ENCODE measurements at regions not wholly inside any gene's neighbourhood (a gene's known extent, or its start where the extent isn't known, plus 50 kb on each side); places are given as distances from the start of the nearest gene placed in this dataset.

DNA sequence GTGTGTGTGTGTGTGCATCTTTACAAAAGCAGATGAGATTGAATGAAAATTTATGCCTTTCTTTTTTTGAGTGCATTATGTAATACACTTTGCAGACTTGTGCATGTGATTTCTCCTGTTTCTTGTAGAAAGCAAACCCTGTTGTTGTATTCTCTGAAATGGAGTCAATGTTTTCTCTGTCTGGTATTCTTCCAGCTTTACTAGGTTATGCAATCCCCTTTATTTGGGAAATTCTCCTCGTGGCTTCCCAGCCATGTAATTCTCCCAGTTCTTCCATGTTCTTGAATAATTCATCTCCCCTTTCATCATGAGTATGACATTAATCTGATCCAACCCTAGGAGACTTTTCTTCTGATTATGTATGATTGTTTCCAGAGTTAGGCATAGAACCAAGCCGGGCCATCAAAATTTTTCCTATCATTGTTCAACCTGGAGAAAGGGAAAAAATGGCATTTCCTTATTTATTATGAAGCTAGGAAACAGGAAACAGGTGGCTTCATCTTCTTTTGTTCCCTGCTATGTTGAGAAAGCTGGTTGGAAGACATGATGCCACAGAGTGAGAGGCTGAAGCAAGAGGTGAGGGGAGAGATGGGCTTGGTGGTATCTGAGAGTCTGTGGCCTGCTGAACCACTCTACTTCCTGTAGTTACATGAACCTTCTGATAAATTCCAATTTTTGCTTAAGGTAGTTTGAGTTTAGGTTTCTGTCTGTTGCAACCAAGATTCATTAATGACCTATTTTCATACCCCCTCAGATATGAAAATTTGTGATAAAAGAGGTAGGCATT, 68.8 kb downstream of the PRL start:
- Histone ChIP-seq H3K9me3 (ENCODE audit: control insufficient read depth, low read length) (no peaks in the 10 kb centered on the region), H3K4me3 (ENCODE audit: low read depth, low read length) (no peak overlapping the region), H3K79me2 (no peaks in the 10 kb centered on the region), H3K36me3 (ENCODE audit: control insufficient read depth, insufficient read depth, low read length) (no peaks in the 10 kb centered on the region), H3K27me3 (ENCODE audit: control insufficient read depth, insufficient read depth, low read length) (no peaks in the 10 kb centered on the region), H3K27ac (no peak overlapping the region), H2AFZ (no peak overlapping the region), H3K9ac (no peak overlapping the region), H3K4me2 (ENCODE audit: low read length) (no peak overlapping the region), H3K4me1 (no peaks in the 10 kb centered on the region)
- TF ChIP-seq CTCF (IDR thresholded peaks at IDR 0.05), result no peak

DNA sequence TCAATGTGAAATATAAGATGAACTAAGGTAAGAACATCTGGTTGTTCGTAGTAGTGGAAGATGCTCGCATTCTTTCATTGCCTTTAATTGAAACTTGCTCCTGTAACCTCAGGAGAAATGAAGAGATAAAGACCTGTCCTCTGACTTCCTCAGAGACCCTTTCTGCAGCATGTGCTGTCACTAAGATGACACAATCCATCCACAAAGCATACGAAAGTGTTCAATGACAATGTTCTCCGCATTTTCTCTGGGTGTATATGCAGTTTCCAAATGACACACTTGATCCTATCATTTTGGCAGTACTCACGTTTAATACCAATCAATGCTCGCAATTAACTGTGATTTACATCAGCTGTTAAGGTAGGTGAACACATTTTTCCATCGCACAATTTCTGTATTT, 65.8 kb downstream of the PRL start:
- no peak overlapping the region for H3K4me2 ChIP-seq (ENCODE audit: low read length)
- H3K27ac ChIP-seq, result no peak overlapping the region
- no peak for TF ChIP-seq CTCF (IDR thresholded peaks at IDR 0.05)

GRCh38 chr6:22231616-22232015, 65.2 kb downstream of the PRL start:
- Histone ChIP-seq H2AFZ (no peak overlapping the region), H3K4me1 (no peaks in the 10 kb centered on the region), H3K27me3 (ENCODE audit: control insufficient read depth, insufficient read depth, low read length) (no peaks in the 10 kb centered on the region), H3K36me3 (ENCODE audit: control insufficient read depth, insufficient read depth, low read length) (no peaks in the 10 kb centered on the region), H3K4me3 (ENCODE audit: low read depth, low read length) (no peak overlapping the region), H3K27ac (no peak overlapping the region), H3K79me2 (no peaks in the 10 kb centered on the region), H3K9me3 (ENCODE audit: control insufficient read depth, low read length) (no peaks in the 10 kb centered on the region), H3K4me2 (ENCODE audit: low read length) (no peak overlapping the region), H3K9ac (no peak overlapping the region)
- no peak for TF ChIP-seq CTCF (IDR thresholded peaks at IDR 0.05)

More for the DNA sequence above, 65.8 kb downstream of the PRL start:
- Histone ChIP-seq H3K4me1 (no peaks in the 10 kb centered on the region), H3K4me3 (ENCODE audit: low read depth, low read length) (no peak overlapping the region), H3K36me3 (ENCODE audit: control insufficient read depth, insufficient read depth, low read length) (no peaks in the 10 kb centered on the region), H2AFZ (no peak overlapping the region), H3K79me2 (no peaks in the 10 kb centered on the region), H3K9me3 (ENCODE audit: control insufficient read depth, low read length) (no peaks in the 10 kb centered on the region), H3K9ac (no peak overlapping the region), H3K27me3 (ENCODE audit: control insufficient read depth, insufficient read depth, low read length) (no peaks in the 10 kb centered on the region)

DNA sequence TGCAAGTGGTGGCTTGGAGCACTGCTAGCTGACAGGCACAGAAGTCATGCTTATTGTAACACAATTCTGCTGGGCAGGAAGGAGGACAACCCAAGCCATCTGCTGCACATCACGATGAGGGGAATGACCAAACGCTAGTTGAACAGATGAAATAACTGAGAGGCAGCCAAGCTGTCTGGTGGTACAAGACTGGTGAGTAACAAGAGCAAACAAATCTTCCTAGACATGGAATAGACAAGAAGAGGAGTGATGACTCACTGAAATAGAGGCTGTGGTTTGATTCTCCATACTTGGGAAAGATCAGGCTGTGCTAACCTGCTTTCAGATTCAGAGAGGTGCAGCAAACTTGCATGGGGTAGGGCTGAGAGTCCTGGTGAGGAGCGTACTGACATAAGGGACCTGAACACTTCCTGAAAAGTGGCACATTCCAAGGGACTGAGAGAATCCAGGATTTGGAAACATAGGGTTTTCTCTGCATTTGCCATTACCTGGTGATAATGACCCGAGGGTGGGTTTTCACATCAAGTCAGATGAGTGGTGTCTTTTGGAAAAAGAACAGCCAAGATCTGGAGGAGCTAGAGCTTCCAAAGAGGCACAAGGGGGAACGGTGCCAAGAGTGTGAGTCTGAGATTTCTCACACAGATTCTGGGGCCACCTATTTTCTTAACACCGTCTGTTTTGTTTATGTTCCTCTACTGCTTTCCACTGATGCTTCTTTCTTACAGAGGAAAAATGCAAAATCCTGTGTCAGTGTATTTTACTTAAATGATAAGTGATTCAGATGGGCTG, 60.0 kb downstream of the PRL start:
- Histone ChIP-seq H3K4me2 (ENCODE audit: low read length) (no peak overlapping the region), H3K79me2 (no peaks in the 10 kb centered on the region), H3K27ac (no peak overlapping the region), H3K9me3 (ENCODE audit: control insufficient read depth, low read length) (no peaks in the 10 kb centered on the region), H3K9ac (no peak overlapping the region), H3K4me1 (no peaks in the 10 kb centered on the region), H3K4me3 (ENCODE audit: low read depth, low read length) (no peak overlapping the region), H2AFZ (no peak overlapping the region), H3K27me3 (ENCODE audit: control insufficient read depth, insufficient read depth, low read length) (no peaks in the 10 kb centered on the region), H3K36me3 (ENCODE audit: control insufficient read depth, insufficient read depth, low read length) (no peaks in the 10 kb centered on the region)
- no peak for TF ChIP-seq CTCF (IDR thresholded peaks at IDR 0.05)
